HL-60 (cell line): ENCODE measurements at regions not wholly inside any gene's neighbourhood (a gene's known extent, or its start where the extent isn't known, plus 50 kb on each side); places are given as distances from the start of the nearest gene placed in this dataset.
A peak's percentile ranks its signal among the peaks of the same experiment; 100 is the strongest.

ENCODE experiments used
- DNase-seq, 2 experiments: peaks; one replicate each; pipeline ENCODE4 v3.0.0-alpha.2; 2010 to 2020; ENCODE audit warnings: low read depth in 1 of 2, low spot score in 1 of 2
- H3K27ac ChIP-seq: fragments of 250-450 bp; sonication (Bioruptor Pico); replicated peaks from 2 replicates; pipeline ENCODE4 v1.5.1; 2020; ENCODE audit warnings: mild to moderate bottlenecking, moderate library complexity
- H3K27me3 ChIP-seq: fragments of 250-450 bp; sonication (Bioruptor Pico); 2 replicates; pipeline ENCODE4 v1.5.1; 2021; ENCODE audit warnings: mild to moderate bottlenecking, moderate library complexity; ENCODE audit not compliant: insufficient read depth, poor library complexity, severe bottlenecking
- H3K4me3 ChIP-seq: replicated peaks from 2 replicates; pipeline ENCODE4 v1.5.1; 2011; ENCODE audit warnings: mild to moderate bottlenecking, control low read depth, low read length; ENCODE audit not compliant: insufficient read depth
- GABPA ChIP-seq: IDR thresholded peaks from 2 replicates; pipeline ENCODE4 v1.6.1; 2012; ENCODE audit warnings: low read depth
- POLR2AphosphoS5 ChIP-seq: IDR thresholded peaks from 2 replicates; pipeline ENCODE4 v1.6.1; 2012; ENCODE audit warnings: low read depth
- SPI1 ChIP-seq: IDR thresholded peaks from 2 replicates; pipeline ENCODE4 v1.6.1; 2012; ENCODE audit warnings: low read depth, mild to moderate bottlenecking, borderline replicate concordance
- TF ChIP-seq, protein P1 (sequence below): IDR thresholded peaks from 2 replicates; pipeline ENCODE4 v1.6.1; 2012; ENCODE audit warnings: low read depth; ENCODE audit not compliant: insufficient replicate concordance
- TF ChIP-seq, protein P2 (sequence below): IDR thresholded peaks from one replicate; pipeline ENCODE4 v1.5.1; 2011; ENCODE audit warnings: low read length, control low read depth, inconsistent platforms; ENCODE audit not compliant: insufficient read depth

DNA sequence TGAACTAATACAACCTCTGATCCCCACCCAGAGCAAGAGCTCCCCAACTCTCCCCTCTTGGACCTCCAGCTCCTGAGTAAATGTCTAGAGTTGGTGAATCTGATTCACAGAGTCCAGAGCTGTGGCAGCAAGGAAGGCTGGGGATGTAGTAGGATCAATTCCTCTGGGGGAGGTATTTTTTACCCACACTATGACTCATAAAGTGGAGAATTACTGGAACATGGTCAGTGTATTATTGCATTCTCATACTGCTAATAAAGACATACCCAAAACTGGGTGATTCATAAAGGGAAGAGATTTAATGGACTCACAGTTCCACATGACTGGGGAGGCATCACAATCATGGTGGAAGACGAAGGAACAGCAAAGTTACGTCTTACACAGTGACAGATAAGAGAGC, 496.7 kb downstream of the EFNB2 start:
- no peak for DNase-seq
- Histone ChIP-seq H3K27ac (no peak overlapping the region), H3K4me3 (no peak overlapping the region), H3K27me3 (no peaks in the 10 kb centered on the region)
- TF ChIP-seq GABPA (no peak), SPI1 (no peak), POLR2AphosphoS5 (no peak)
- TF ChIP-seq, protein P1, sequence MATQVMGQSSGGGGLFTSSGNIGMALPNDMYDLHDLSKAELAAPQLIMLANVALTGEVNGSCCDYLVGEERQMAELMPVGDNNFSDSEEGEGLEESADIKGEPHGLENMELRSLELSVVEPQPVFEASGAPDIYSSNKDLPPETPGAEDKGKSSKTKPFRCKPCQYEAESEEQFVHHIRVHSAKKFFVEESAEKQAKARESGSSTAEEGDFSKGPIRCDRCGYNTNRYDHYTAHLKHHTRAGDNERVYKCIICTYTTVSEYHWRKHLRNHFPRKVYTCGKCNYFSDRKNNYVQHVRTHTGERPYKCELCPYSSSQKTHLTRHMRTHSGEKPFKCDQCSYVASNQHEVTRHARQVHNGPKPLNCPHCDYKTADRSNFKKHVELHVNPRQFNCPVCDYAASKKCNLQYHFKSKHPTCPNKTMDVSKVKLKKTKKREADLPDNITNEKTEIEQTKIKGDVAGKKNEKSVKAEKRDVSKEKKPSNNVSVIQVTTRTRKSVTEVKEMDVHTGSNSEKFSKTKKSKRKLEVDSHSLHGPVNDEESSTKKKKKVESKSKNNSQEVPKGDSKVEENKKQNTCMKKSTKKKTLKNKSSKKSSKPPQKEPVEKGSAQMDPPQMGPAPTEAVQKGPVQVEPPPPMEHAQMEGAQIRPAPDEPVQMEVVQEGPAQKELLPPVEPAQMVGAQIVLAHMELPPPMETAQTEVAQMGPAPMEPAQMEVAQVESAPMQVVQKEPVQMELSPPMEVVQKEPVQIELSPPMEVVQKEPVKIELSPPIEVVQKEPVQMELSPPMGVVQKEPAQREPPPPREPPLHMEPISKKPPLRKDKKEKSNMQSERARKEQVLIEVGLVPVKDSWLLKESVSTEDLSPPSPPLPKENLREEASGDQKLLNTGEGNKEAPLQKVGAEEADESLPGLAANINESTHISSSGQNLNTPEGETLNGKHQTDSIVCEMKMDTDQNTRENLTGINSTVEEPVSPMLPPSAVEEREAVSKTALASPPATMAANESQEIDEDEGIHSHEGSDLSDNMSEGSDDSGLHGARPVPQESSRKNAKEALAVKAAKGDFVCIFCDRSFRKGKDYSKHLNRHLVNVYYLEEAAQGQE, result no peak
- TF ChIP-seq, protein P2, sequence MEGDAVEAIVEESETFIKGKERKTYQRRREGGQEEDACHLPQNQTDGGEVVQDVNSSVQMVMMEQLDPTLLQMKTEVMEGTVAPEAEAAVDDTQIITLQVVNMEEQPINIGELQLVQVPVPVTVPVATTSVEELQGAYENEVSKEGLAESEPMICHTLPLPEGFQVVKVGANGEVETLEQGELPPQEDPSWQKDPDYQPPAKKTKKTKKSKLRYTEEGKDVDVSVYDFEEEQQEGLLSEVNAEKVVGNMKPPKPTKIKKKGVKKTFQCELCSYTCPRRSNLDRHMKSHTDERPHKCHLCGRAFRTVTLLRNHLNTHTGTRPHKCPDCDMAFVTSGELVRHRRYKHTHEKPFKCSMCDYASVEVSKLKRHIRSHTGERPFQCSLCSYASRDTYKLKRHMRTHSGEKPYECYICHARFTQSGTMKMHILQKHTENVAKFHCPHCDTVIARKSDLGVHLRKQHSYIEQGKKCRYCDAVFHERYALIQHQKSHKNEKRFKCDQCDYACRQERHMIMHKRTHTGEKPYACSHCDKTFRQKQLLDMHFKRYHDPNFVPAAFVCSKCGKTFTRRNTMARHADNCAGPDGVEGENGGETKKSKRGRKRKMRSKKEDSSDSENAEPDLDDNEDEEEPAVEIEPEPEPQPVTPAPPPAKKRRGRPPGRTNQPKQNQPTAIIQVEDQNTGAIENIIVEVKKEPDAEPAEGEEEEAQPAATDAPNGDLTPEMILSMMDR, result no peak

DNA sequence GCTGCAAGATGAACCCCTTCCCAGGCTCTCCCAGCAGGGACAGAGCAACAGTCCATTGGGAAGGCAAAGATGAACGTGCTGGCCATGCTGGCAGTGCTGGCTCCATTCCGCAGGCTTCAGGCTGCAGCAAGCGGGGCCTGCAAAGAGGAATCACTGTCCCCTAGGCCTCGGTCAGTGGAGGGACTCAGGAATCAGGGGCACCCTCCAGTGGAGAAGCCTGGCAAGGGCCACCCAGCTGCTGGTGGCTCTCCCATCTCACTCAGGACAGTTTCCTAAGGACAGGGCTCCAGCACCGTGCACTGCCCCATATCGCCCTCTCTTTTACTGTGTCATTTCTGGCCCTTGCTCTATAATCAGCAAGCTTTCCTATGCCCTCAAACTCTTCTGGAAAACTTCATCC, 498.6 kb downstream of the EFNB2 start:
- no peak for DNase-seq
- Histone ChIP-seq H3K27me3 (no peaks in the 10 kb centered on the region), H3K27ac (no peak overlapping the region), H3K4me3 (no peak overlapping the region)
- no peak for TF ChIP-seq POLR2AphosphoS5

DNA sequence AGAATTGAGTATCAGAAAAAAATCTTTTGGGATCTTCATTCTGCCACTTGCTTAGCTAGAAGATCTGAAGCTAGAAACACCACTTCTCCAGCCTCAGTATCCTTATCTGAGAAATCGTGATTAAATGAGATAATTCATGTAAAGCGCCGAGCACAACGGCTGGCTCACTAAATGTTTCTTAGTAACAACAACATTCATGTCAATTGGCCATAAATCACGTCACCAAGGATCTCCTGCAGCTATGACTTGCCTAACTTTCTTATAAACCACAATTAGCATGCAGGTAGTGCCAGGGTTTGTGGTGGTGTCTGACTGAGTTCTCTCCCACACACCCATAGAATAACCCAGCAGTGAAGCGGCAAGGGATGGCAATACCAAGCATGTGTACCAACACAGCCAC, 501.3 kb downstream of the EFNB2 start:
- TF ChIP-seq, protein P2, result no peak
- TF ChIP-seq SPI1 (no peak), POLR2AphosphoS5 (no peak), GABPA (no peak)
- TF ChIP-seq, protein P1, result no peak
- Histone ChIP-seq H3K27ac (no peak overlapping the region), H3K27me3 (no peaks in the 10 kb centered on the region), H3K4me3 (no peak overlapping the region)
- DNase-seq, result no peak

DNA sequence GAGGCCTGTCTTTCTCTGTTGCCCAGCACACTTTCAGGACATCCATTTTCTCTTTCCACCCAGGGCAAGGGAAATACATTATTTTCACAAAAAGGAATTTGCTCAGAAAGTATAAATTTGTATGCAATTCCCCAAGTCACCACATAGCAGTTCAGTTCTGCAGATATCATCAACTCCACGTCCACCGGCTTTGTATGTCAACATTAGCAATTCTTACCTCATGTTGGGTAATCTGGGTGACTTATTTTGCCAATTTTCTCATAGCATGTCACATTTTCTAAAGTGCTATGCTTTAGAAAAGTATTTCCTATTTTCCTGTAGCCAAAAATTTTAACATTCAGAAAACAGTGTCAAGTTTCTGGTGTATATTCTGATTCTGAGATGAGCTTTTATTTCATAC, 501.8 kb downstream of the EFNB2 start:
- TF ChIP-seq GABPA, result no peak
- TF ChIP-seq SPI1, result no peak
- TF ChIP-seq, protein P1, result no peak
- TF ChIP-seq, protein P2, result no peak
- TF ChIP-seq POLR2AphosphoS5, result no peak
- peak in 1 of 2 experiments; percentile 11 for DNase-seq
- H3K27me3 ChIP-seq, result no peaks in the 10 kb centered on the region
- H3K27ac ChIP-seq, result no peak overlapping the region
- H3K4me3 ChIP-seq, result no peak overlapping the region
